Liver (tissue), 3 donors: ENCODE measurements at regions not wholly inside any gene's neighbourhood (a gene's known extent, or its start where the extent isn't known, plus 50 kb on each side); places are given as distances from the start of the nearest gene placed in this dataset.

Experiments
- ATF3 ChIP-seq: IDR thresholded peaks from 2 replicates; pipeline ENCODE4 v1.6.1; 2016; ENCODE audit warnings: antibody characterized with exemption
- CTCF ChIP-seq: fragments of 150-350 bp; IDR thresholded peaks from 2 replicates; pipeline ENCODE4 v1.5.1; 2017; ENCODE audit warnings: improper control_type of control experiment, low read depth, low read length; ENCODE audit not compliant: missing input control
- FOXA1 ChIP-seq: IDR thresholded peaks from 2 replicates; pipeline ENCODE4 v1.6.1; 2016; ENCODE audit warnings: antibody characterized with exemption
- GABPA ChIP-seq, 2 donors: IDR thresholded peaks in 1 of 2; conservative IDR thresholded peaks in 1 of 2; 2 replicates each; pipeline ENCODE4 v1.6.1; 2016; ENCODE audit warnings: antibody characterized with exemption in 2 of 2, mild to moderate bottlenecking in 1 of 2, moderate library complexity in 1 of 2
- HNF4G ChIP-seq: IDR thresholded peaks from 2 replicates; pipeline ENCODE4 v1.6.1; 2016; ENCODE audit warnings: antibody characterized with exemption
- RAD21 ChIP-seq, 2 donors: IDR thresholded peaks; 2 replicates each; pipeline ENCODE4 v1.6.1; 2016; ENCODE audit warnings: antibody characterized with exemption in 2 of 2, mild to moderate bottlenecking in 2 of 2
- REST ChIP-seq: IDR thresholded peaks from 2 replicates; pipeline ENCODE4 v1.6.1; 2016; ENCODE audit warnings: antibody characterized with exemption, mild to moderate bottlenecking
- RXRA ChIP-seq, 2 donors: IDR thresholded peaks; 2 replicates each; pipeline ENCODE4 v1.6.1; 2017 to 2018; ENCODE audit warnings: antibody characterized with exemption in 2 of 2, mild to moderate bottlenecking in 1 of 2
- TAF1 ChIP-seq: conservative IDR thresholded peaks from 2 replicates; pipeline ENCODE4 v1.6.1; 2016; ENCODE audit warnings: antibody characterized with exemption, mild to moderate bottlenecking
- YY1 ChIP-seq: IDR thresholded peaks from 2 replicates; pipeline ENCODE4 v1.6.1; 2016; ENCODE audit warnings: antibody characterized with exemption, mild to moderate bottlenecking
- ZBTB33 ChIP-seq: IDR thresholded peaks from 2 replicates; pipeline ENCODE4 v1.6.1; 2016; ENCODE audit warnings: antibody characterized with exemption
- donor health status: healthy.
- donor health status: healthy.

- no peak for TF ChIP-seq FOXA1
- TF ChIP-seq ATF3 = no peak
- TF ChIP-seq CTCF = no peak
- TF ChIP-seq YY1 = no peak
- TF ChIP-seq ZBTB33 = no peak
- TF ChIP-seq GABPA (IDR thresholded peaks at IDR 0.05 in 1 of 2, conservative IDR thresholded peaks at IDR 0.05 in 1 of 2) = no peak
- no peak for TF ChIP-seq RAD21 (IDR thresholded peaks at IDR 0.05)
- TF ChIP-seq TAF1 = no peak
- TF ChIP-seq RXRA (IDR thresholded peaks at IDR 0.05) = no peak
- TF ChIP-seq HNF4G = no peak
- no peak for TF ChIP-seq REST
Measured at GRCh38 chr2:221680548-221680947, 108.4 kb upstream of the EPHA4 start.
